Natural killer cell (primary cell): ENCODE measurements at regions not wholly inside any gene's neighbourhood (a gene's known extent, or its start where the extent isn't known, plus 50 kb on each side); places are given as distances from the start of the nearest gene placed in this dataset.

Experiments
- ATAC-seq, 3 donors: fragments of 150-1000 bp in 2 of 3; fragments of 200-7000 bp in 1 of 3; cut with Tn5 transposase; 1 replicate in 1 of 3; 2 replicates in 2 of 3; pipeline ENCODE4 v1.10.0; 2021; ENCODE audit warnings: mild to moderate bottlenecking in 2 of 3, moderate library complexity in 2 of 3
- DNase-seq, 2 donors: peaks; one replicate each; pipeline versions ENCODE4 v3.0.0 to v3.0.0-alpha.2; 2013 to 2021; ENCODE audit warnings: mixed read lengths in 1 of 2
- H3K27ac ChIP-seq: one replicate; pipeline ENCODE4 v1.5.1; 2013; ENCODE audit warnings: mild to moderate bottlenecking, low read length
- H3K27me3 ChIP-seq: one replicate; pipeline ENCODE4 v1.6.1; 2013; ENCODE audit warnings: low read length; ENCODE audit not compliant: control insufficient read depth, insufficient read depth
- H3K36me3 ChIP-seq: one replicate; pipeline ENCODE4 v1.6.1; 2013; ENCODE audit warnings: low read length; ENCODE audit not compliant: control insufficient read depth, insufficient read depth
- H3K4me1 ChIP-seq: one replicate; pipeline ENCODE4 v1.6.1; 2013; ENCODE audit warnings: low read length; ENCODE audit not compliant: control insufficient read depth, insufficient read depth
- H3K4me3 ChIP-seq: one replicate; pipeline ENCODE4 v1.5.1; 2013; ENCODE audit warnings: low read length
- H3K9me3 ChIP-seq: one replicate; pipeline ENCODE4 v1.6.1; 2013; ENCODE audit warnings: low read length; ENCODE audit not compliant: control insufficient read depth, insufficient read depth
- H3K27ac Mint-ChIP-seq, 2 donors: one replicate each; pipeline ENCODE4 v1.8.0; 2022; ENCODE audit warnings: mild to moderate bottlenecking in 2 of 2, mixed read lengths in 2 of 2, moderate library complexity in 1 of 2
- H3K27me3 Mint-ChIP-seq, 2 donors: one replicate each; pipeline ENCODE4 v1.8.0; 2022; ENCODE audit warnings: low read depth in 2 of 2, mixed read lengths in 2 of 2
- H3K36me3 Mint-ChIP-seq: one replicate; pipeline ENCODE4 v1.8.0; 2022; ENCODE audit warnings: mixed read lengths
- H3K4me1 Mint-ChIP-seq, 2 donors: one replicate each; pipeline ENCODE4 v1.8.0; 2022; ENCODE audit warnings: mixed read lengths in 2 of 2
- H3K4me3 Mint-ChIP-seq: one replicate; pipeline ENCODE4 v1.8.0; 2022; ENCODE audit warnings: mild to moderate bottlenecking, moderate library complexity, mixed read lengths
- H3K9me3 Mint-ChIP-seq, 2 donors: one replicate each; pipeline ENCODE4 v1.8.0; 2022; ENCODE audit warnings: mixed read lengths in 2 of 2
- CTCF ChIP-seq: fragments of 200-600 bp; IDR thresholded peaks from one replicate; pipeline ENCODE4 v1.8.0; 2022; ENCODE audit warnings: antibody characterized with exemption
- WGBS: methylation state at CpG from one replicate; pipeline ENCODE4 v1.1.7; 2013; ENCODE audit warnings: missing lambda C conversion rate; ENCODE audit not compliant: insufficient coverage; 5-methylcytosine and 5-hydroxymethylcytosine counted together
- intact Hi-C: fragments of 100-400 bp; cut with micrococcal nuclease; formaldehyde crosslinking; loops from one replicate; pipeline ENCODE4 v1.14.2; 2022

GRCh38 chr10:109696981-109697775, 226.1 kb downstream of the XPNPEP1 start:
- Histone ChIP-seq H3K27me3 (no peaks in the 10 kb centered on the region), H3K9me3 (no peaks in the 10 kb centered on the region), H3K4me1 (no peaks in the 10 kb centered on the region), H3K36me3 (no peaks in the 10 kb centered on the region), H3K27ac (no peak overlapping the region), H3K4me3 (no peak overlapping the region)
- Mint-ChIP-seq H3K4me1 (no peaks in the 10 kb centered on the region), H3K36me3 (no peaks in the 10 kb centered on the region), H3K9me3 (peaks cover 0 to 3% of the 10 kb centered on the region in 2 donors), H3K27ac (no peak overlapping the region), H3K27me3 (no peaks in the 10 kb centered on the region), H3K4me3 (no peak overlapping the region)
- no peak for TF ChIP-seq CTCF
- WGBS = 75% methylated on average over 5 of the region's 5 CpGs
- ATAC-seq (peak in 1 of 3 donors; percentile 37), DNase-seq (no peak)
- intact Hi-C loops = no loop called here

- Histone ChIP-seq H3K4me1 (no peaks in the 10 kb centered on the region), H3K4me3 (no peak overlapping the region), H3K27ac (no peak overlapping the region), H3K9me3 (no peaks in the 10 kb centered on the region), H3K36me3 (no peaks in the 10 kb centered on the region), H3K27me3 (no peaks in the 10 kb centered on the region)
- H3K27me3 Mint-ChIP-seq = no peaks in the 10 kb centered on the region
- intact Hi-C loops = no loop called here
- peaks cover 0 to 4% of the 10 kb centered on the region in 2 donors for H3K9me3 Mint-ChIP-seq
- no peaks in the 10 kb centered on the region for H3K4me1 Mint-ChIP-seq
- no peak for TF ChIP-seq CTCF
- no peak overlapping the region for H3K27ac Mint-ChIP-seq
- no peaks in the 10 kb centered on the region for H3K36me3 Mint-ChIP-seq
- no peak for DNase-seq
- ATAC-seq = no peak
- H3K4me3 Mint-ChIP-seq = no peak overlapping the region
- 56% methylated on average over 1 of the region's 2 CpGs for WGBS
These were observed 226.8 kb downstream of the XPNPEP1 start for GRCh38 chr10:109696462-109696861.

GRCh38 chr10:109695988-109696387, 227.3 kb downstream of the XPNPEP1 start:
- Histone ChIP-seq H3K4me3 (no peak overlapping the region), H3K4me1 (no peaks in the 10 kb centered on the region), H3K27me3 (no peaks in the 10 kb centered on the region), H3K27ac (no peak overlapping the region), H3K9me3 (no peaks in the 10 kb centered on the region), H3K36me3 (no peaks in the 10 kb centered on the region)
- DNase-seq = no peak
- TF ChIP-seq CTCF = no peak
- Mint-ChIP-seq H3K27ac (no peak overlapping the region), H3K9me3 (peaks cover 0 to 4% of the 10 kb centered on the region in 2 donors), H3K4me3 (no peak overlapping the region), H3K4me1 (no peaks in the 10 kb centered on the region), H3K27me3 (no peaks in the 10 kb centered on the region), H3K36me3 (no peaks in the 10 kb centered on the region)
- intact Hi-C loops = no loop called here
- no peak for ATAC-seq

GRCh38 chr10:109689785-109690184, 233.5 kb downstream of the XPNPEP1 start:
- no peaks in the 10 kb centered on the region for H3K4me1 Mint-ChIP-seq
- DNase-seq (no peak), ATAC-seq (no peak)
- Histone ChIP-seq H3K4me1 (no peaks in the 10 kb centered on the region), H3K27me3 (no peaks in the 10 kb centered on the region), H3K9me3 (no peaks in the 10 kb centered on the region), H3K36me3 (no peaks in the 10 kb centered on the region), H3K4me3 (no peak overlapping the region), H3K27ac (no peak overlapping the region)
- no peak overlapping the region for H3K4me3 Mint-ChIP-seq
- no peak for TF ChIP-seq CTCF
- intact Hi-C loops = no loop called here
- 14% methylated on average over 1 of the region's 1 CpG for WGBS
- peaks cover 11 to 12% of the 10 kb centered on the region in 2 donors for H3K9me3 Mint-ChIP-seq
- H3K36me3 Mint-ChIP-seq = no peaks in the 10 kb centered on the region
- no peaks in the 10 kb centered on the region for H3K27me3 Mint-ChIP-seq
- H3K27ac Mint-ChIP-seq = no peak overlapping the region
